Mammary epithelial cell (primary cell): ENCODE measurements at regions not wholly inside any gene's neighbourhood (a gene's known extent, or its start where the extent isn't known, plus 50 kb on each side); places are given as distances from the start of the nearest gene placed in this dataset.

ENCODE experiments used
- CTCF ChIP-seq, 2 donors: IDR thresholded peaks in 1 of 2; conservative IDR thresholded peaks in 1 of 2; 2 replicates each; pipeline ENCODE4 v1.5.1; 2011 to 2012; ENCODE audit warnings: inconsistent platforms in 2 of 2, low read length in 2 of 2, mild to moderate bottlenecking in 2 of 2, control low read depth in 1 of 2, low read depth in 1 of 2; ENCODE audit not compliant: insufficient read depth in 1 of 2; ENCODE audit errors: extremely low read depth in 1 of 2
- EZH2 ChIP-seq: IDR thresholded peaks from 2 replicates; pipeline ENCODE4 v1.6.1; 2012; ENCODE audit warnings: low read length, inconsistent platforms, borderline replicate concordance

- TF ChIP-seq CTCF (conservative IDR thresholded peaks at IDR 0.05 in 1 of 2, IDR thresholded peaks at IDR 0.05 in 1 of 2; ENCODE audit: extremely low read depth in 1 of 2, insufficient read depth in 1 of 2, low read depth in 1 of 2, low read length in 2 of 2) (no peak), EZH2 (no peak)
These were observed 83.8 kb upstream of the ARL4C start for GRCh38 chr2:234580686-234581085.
